ENCODE measurements at regions not wholly inside any gene's neighbourhood (a gene's known extent, or its start where the extent isn't known, plus 50 kb on each side); places are given as distances from the start of the nearest gene placed in this dataset.

DNA sequence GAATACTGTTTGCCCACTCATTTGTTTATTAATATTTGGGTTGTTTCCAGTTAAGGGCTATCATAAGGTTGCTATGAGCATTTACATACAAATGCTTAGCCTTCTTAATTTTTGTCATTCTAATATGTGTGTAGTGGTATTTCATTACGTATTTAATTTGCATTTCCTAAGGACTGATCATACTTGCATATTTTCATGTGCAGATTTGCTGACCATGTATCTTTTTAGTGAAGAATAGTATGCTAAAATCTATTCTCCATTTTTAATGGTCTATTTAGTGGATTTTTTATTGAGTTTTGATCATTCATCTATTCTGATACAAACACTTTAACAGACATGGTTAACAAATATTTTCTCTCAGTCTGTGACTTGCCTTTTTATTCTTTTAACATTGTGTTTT, 949.5 kb downstream of the RAB28 start:
- TF ChIP-seq POLR2AphosphoS5 (IDR thresholded peaks at IDR 0.05; ENCODE audit: low read depth, low read length) = no peak
- TF ChIP-seq SIN3A (IDR thresholded peaks at IDR 0.05; ENCODE audit: borderline replicate concordance, insufficient read depth, low read length) = no peak
- TF ChIP-seq, protein P1, sequence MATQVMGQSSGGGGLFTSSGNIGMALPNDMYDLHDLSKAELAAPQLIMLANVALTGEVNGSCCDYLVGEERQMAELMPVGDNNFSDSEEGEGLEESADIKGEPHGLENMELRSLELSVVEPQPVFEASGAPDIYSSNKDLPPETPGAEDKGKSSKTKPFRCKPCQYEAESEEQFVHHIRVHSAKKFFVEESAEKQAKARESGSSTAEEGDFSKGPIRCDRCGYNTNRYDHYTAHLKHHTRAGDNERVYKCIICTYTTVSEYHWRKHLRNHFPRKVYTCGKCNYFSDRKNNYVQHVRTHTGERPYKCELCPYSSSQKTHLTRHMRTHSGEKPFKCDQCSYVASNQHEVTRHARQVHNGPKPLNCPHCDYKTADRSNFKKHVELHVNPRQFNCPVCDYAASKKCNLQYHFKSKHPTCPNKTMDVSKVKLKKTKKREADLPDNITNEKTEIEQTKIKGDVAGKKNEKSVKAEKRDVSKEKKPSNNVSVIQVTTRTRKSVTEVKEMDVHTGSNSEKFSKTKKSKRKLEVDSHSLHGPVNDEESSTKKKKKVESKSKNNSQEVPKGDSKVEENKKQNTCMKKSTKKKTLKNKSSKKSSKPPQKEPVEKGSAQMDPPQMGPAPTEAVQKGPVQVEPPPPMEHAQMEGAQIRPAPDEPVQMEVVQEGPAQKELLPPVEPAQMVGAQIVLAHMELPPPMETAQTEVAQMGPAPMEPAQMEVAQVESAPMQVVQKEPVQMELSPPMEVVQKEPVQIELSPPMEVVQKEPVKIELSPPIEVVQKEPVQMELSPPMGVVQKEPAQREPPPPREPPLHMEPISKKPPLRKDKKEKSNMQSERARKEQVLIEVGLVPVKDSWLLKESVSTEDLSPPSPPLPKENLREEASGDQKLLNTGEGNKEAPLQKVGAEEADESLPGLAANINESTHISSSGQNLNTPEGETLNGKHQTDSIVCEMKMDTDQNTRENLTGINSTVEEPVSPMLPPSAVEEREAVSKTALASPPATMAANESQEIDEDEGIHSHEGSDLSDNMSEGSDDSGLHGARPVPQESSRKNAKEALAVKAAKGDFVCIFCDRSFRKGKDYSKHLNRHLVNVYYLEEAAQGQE (IDR thresholded peaks at IDR 0.05; ENCODE audit: insufficient read depth in 1 of 2, low read depth in 2 of 2, low read length in 2 of 2) = no peak
- TF ChIP-seq FOXP2 (optimal IDR thresholded peaks at IDR 0.05; ENCODE audit: borderline replicate concordance, extremely low read depth, extremely low read length, insufficient read depth) = no peak
- no peak for TF ChIP-seq TAF1 (IDR thresholded peaks at IDR 0.05; ENCODE audit: borderline replicate concordance, insufficient read depth, low read length)

DNA sequence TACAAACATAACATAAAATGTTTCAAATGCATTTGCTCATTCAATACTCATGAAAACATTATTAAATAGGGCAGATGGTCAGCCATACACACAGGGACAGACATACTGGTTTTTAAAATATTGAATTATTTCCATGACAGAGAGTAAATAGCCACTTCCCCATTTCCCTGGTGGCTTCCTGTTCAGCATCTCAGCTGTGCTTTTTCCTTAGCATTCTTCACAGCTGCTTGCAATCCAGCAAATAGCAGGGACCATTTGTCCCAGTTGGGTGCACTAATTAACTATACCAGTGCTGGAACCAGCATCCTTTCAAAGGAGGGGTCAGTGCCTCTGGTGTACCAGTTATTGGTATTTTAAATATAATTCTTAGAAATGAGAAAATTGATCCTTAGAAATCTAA, 964.7 kb downstream of the RAB28 start:
- TF ChIP-seq SIN3A (IDR thresholded peaks at IDR 0.05; ENCODE audit: borderline replicate concordance, insufficient read depth, low read length) = no peak
- no peak for TF ChIP-seq TAF1 (IDR thresholded peaks at IDR 0.05; ENCODE audit: borderline replicate concordance, insufficient read depth, low read length)
- TF ChIP-seq, protein P1 (IDR thresholded peaks at IDR 0.05; ENCODE audit: insufficient read depth in 1 of 2, low read depth in 2 of 2, low read length in 2 of 2) = no peak
- TF ChIP-seq POLR2AphosphoS5 (IDR thresholded peaks at IDR 0.05; ENCODE audit: low read depth, low read length) = no peak
- TF ChIP-seq FOXP2 (optimal IDR thresholded peaks at IDR 0.05; ENCODE audit: borderline replicate concordance, extremely low read depth, extremely low read length, insufficient read depth) = no peak

DNA sequence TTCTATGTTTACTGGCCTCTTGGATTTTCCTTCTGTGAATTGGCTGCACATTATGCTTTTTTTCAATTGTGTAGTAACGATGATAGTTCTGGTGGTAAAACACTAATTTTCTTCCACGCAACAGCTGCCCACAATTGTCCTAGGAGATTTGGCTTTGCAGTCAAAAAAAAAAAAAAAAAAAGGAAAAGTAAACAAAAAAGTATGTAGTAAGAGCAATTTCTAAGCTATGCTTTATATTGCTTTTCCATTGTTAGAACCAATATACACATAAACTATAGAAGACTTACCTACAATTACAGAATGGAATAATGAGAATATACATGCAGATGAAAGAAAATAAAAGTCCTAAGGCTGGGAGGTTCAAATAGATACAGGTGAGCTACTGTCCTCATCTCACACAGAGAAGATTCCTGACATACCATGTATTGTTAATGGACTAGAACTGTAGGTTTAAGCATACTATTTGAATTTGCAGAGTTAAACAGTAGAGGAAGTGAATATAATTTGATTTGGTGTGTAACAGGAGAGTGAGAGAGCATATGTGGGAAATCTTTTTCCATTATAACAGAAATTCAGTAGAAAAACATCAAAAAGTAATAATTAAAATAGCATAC, 976.2 kb downstream of the RAB28 start:
- TF ChIP-seq TAF1 (IDR thresholded peaks at IDR 0.05; ENCODE audit: borderline replicate concordance, insufficient read depth, low read length) (no peak), SIN3A (IDR thresholded peaks at IDR 0.05; ENCODE audit: borderline replicate concordance, insufficient read depth, low read length) (no peak), POLR2AphosphoS5 (IDR thresholded peaks at IDR 0.05; ENCODE audit: low read depth, low read length) (no peak), FOXP2 (optimal IDR thresholded peaks at IDR 0.05; ENCODE audit: borderline replicate concordance, extremely low read depth, extremely low read length, insufficient read depth) (no peak)
- TF ChIP-seq, protein P1 (IDR thresholded peaks at IDR 0.05; ENCODE audit: insufficient read depth in 1 of 2, low read depth in 2 of 2, low read length in 2 of 2) = no peak

DNA sequence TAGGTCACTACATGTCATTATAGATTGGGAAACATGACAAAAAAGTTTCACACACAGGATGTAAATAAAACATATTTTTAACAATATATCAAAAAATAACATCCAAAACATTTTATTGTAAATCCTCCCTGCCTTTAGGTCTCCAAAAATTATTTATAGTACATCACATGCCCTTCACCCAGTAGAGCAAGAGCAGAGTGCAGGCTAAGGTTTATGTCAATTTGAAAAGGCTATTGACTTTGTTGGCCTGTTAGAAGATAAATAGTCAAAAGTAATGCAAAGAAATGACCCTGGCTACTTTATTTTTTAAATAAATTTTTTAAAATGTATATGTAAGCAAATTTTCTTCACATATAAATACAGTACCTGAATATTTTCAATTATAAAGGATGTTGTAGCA, 983.7 kb downstream of the RAB28 start:
- no peak for TF ChIP-seq TAF1 (IDR thresholded peaks at IDR 0.05; ENCODE audit: borderline replicate concordance, insufficient read depth, low read length)

DNA sequence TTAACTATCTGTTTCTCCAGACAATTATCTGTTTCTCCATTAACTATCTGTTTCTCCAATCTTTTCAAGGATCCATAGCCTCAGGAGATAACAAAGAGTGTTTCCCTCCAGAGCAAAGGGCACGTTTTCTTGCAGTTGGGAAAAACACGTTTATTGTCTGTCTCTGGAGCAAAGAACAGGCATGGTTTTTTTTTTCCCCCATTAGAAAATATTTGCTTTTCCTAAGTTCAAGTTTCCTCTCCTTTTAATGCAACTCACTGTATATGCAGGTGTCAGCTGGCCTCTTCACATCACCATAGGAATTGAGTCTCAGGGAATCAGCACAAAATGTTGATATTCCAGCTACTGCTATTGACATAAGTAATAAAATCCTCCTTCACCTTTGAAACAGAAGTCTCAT, 984.4 kb downstream of the RAB28 start:
- TF ChIP-seq TAF1 (IDR thresholded peaks at IDR 0.05; ENCODE audit: borderline replicate concordance, insufficient read depth, low read length) (no peak), POLR2AphosphoS5 (IDR thresholded peaks at IDR 0.05; ENCODE audit: low read depth, low read length) (no peak), SIN3A (IDR thresholded peaks at IDR 0.05; ENCODE audit: borderline replicate concordance, insufficient read depth, low read length) (no peak)

DNA sequence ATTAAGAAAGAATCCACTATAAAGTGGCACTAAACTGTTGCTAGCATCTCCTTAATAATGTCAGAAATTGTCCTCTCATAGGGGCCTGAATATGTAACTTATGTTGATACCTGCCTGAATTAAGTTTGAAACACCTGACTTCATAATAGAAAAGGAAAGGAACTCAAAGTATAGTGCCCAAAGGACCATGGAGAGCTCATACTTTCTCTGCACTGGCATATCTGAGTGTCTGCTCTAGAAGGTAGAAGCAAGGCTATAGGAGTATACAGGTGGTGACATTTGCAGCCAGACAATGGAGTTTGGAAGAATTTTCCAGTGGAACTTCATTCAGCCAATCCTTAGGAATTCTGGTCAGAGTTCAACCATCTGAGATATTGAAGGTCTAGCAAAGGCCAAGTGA, 988.9 kb downstream of the RAB28 start:
- TF ChIP-seq, protein P1 (IDR thresholded peaks at IDR 0.05; ENCODE audit: insufficient read depth in 1 of 2, low read depth in 2 of 2, low read length in 2 of 2) = no peak
- no peak for TF ChIP-seq FOXP2 (optimal IDR thresholded peaks at IDR 0.05; ENCODE audit: borderline replicate concordance, extremely low read depth, extremely low read length, insufficient read depth)
- TF ChIP-seq TAF1 (IDR thresholded peaks at IDR 0.05; ENCODE audit: borderline replicate concordance, insufficient read depth, low read length) = no peak
- no peak for TF ChIP-seq POLR2AphosphoS5 (IDR thresholded peaks at IDR 0.05; ENCODE audit: low read depth, low read length)
- TF ChIP-seq SIN3A (IDR thresholded peaks at IDR 0.05; ENCODE audit: borderline replicate concordance, insufficient read depth, low read length) = no peak
